ACC112 (cell line): ENCODE measurements at regions not wholly inside any gene's neighbourhood (a gene's known extent, or its start where the extent isn't known, plus 50 kb on each side); places are given as distances from the start of the nearest gene placed in this dataset.

Experiments
- H2AFZ ChIP-seq: fragments of 200-600 bp; sonication (generic); one replicate; pipeline ENCODE4 v1.6.0; 2017; ENCODE audit warnings: antibody characterized with exemption, low read length; ENCODE audit not compliant: unreplicated experiment
- H3K27ac ChIP-seq: fragments of 200-600 bp; sonication (generic); 2 replicates; pipeline ENCODE4 v1.5.1; 2014; ENCODE audit warnings: low read depth, mild to moderate bottlenecking, antibody characterized with exemption, low read length, moderate library complexity
- H3K27me3 ChIP-seq: fragments of 200-600 bp; sonication (generic); 2 replicates; pipeline ENCODE4 v1.6.1; 2014; ENCODE audit warnings: mild to moderate bottlenecking, antibody characterized with exemption, low read length, moderate library complexity, mixed read lengths; ENCODE audit not compliant: insufficient read depth
- H3K36me3 ChIP-seq: fragments of 200-600 bp; sonication (generic); 2 replicates; pipeline ENCODE4 v1.6.1; 2016; ENCODE audit warnings: mild to moderate bottlenecking, antibody characterized with exemption, low read length, moderate library complexity, mixed read lengths; ENCODE audit not compliant: insufficient read depth
- H3K4me1 ChIP-seq: fragments of 200-600 bp; sonication (generic); one replicate; pipeline ENCODE4 v1.6.1; 2016; ENCODE audit warnings: low read length, mixed read lengths; ENCODE audit not compliant: insufficient read depth, unreplicated experiment, control insufficient read depth
- H3K4me3 ChIP-seq: fragments of 200-600 bp; sonication (generic); 2 replicates; pipeline ENCODE4 v1.5.1; 2014; ENCODE audit warnings: mild to moderate bottlenecking, low read depth, low read length
- H3K79me2 ChIP-seq: fragments of 200-600 bp; sonication (generic); one replicate; pipeline ENCODE4 v1.6.0; 2016; ENCODE audit warnings: low read length; ENCODE audit not compliant: control insufficient read depth, unreplicated experiment, insufficient read depth

DNA sequence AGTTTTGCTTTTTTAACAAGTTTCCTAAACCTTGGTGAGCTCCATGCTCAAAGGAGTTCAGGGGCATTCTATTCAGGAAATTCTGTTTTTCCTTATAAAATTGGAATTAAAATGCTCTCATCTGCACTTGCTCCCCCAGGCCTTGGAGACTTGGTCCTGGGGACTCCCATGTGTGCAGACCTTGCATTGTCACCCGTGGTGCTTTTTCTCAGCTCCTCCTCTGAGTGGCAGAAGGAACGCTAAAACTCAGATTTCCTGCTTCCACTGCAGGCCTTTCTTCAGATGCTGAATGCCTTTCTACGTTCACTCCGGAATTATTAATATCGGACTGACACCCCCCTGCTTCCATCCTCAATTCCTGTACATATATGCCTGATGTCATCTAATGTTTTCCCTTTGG is 248.7 kb upstream of the RREB1 start:
- Histone ChIP-seq H3K79me2 (no peaks in the 10 kb centered on the region), H3K4me1 (no peaks in the 10 kb centered on the region), H2AFZ (no peak overlapping the region), H3K36me3 (no peaks in the 10 kb centered on the region), H3K27me3 (peaks cover 12% of the 10 kb centered on the region; the same call in 1 of the 2 replicates), H3K4me3 (no peak overlapping the region), H3K27ac (no peak overlapping the region)

DNA sequence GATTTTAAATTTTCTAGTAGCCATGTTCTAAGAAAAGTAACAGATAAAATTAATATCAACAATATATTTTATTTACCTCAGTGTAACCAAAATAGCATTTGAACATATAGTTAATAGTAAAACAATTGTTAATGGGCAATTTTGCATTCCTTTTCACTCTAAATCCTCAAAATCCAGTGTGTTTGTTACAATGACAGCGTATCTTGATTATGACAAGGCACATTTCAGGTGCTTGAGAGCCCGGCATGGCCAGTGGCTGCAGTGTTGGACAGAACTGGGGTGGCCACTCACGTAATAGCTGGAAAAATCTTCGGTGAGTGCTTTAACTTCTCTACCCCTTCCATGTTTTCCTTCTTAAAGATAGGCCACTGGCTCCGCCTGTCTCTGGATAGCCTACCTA is 248.0 kb upstream of the RREB1 start:
- H3K4me1 ChIP-seq = no peaks in the 10 kb centered on the region
- no peak overlapping the region for H3K27ac ChIP-seq
- H2AFZ ChIP-seq = no peak overlapping the region
- no peak overlapping the region for H3K4me3 ChIP-seq
- peaks cover 13% of the 10 kb centered on the region; the same call in 1 of the 2 replicates for H3K27me3 ChIP-seq
- no peaks in the 10 kb centered on the region for H3K79me2 ChIP-seq
- no peaks in the 10 kb centered on the region for H3K36me3 ChIP-seq

- no peak overlapping the region for H3K4me3 ChIP-seq
- H3K36me3 ChIP-seq = no peaks in the 10 kb centered on the region
- H3K27me3 ChIP-seq = peaks cover 18% of the 10 kb centered on the region; the same call in 1 of the 2 replicates
- no peaks in the 10 kb centered on the region for H3K79me2 ChIP-seq
- no peaks in the 10 kb centered on the region for H3K4me1 ChIP-seq
- no peak overlapping the region for H2AFZ ChIP-seq
- no peak overlapping the region for H3K27ac ChIP-seq
Measured at GRCh38 chr6:6860863-6861262, 246.9 kb upstream of the RREB1 start.

- no peaks in the 10 kb centered on the region for H3K79me2 ChIP-seq
- H3K27me3 ChIP-seq = peaks cover 18% of the 10 kb centered on the region; the same call in 1 of the 2 replicates
- no peak overlapping the region for H3K4me3 ChIP-seq
- H3K4me1 ChIP-seq = no peaks in the 10 kb centered on the region
- H2AFZ ChIP-seq = no peak overlapping the region
- H3K36me3 ChIP-seq = no peaks in the 10 kb centered on the region
- H3K27ac ChIP-seq = no peak overlapping the region
Measured at GRCh38 chr6:6861351-6861894, 246.3 kb upstream of the RREB1 start.

DNA sequence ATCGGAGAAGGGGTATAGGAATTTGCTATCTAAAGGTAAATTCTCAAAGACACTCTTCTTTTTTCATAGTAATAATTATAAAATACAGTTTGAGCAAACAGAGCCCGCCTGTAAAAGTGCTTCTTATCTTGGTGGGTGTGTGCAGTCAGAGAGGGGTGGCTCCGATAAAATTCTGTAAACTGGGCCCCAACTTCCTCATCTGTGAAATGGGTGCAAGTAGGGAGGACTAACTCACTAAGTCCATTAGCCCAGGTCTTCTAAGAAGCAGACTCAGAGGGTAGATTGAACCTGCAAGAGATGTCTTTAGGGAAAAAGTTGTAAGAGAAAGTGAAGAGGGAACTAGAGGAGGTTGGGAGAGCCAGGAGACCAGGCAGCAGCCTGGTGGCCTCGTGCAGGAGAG is 245.8 kb upstream of the RREB1 start:
- Histone ChIP-seq H3K27me3 (peaks cover 18% of the 10 kb centered on the region; the same call in 1 of the 2 replicates), H3K4me3 (no peak overlapping the region), H3K27ac (no peak overlapping the region), H3K4me1 (no peaks in the 10 kb centered on the region), H3K79me2 (no peaks in the 10 kb centered on the region), H3K36me3 (no peaks in the 10 kb centered on the region), H2AFZ (no peak overlapping the region)

GRCh38 chr6:6863970-6864639 is 243.7 kb upstream of the RREB1 start:
- H3K4me3 ChIP-seq = no peak overlapping the region
- H3K4me1 ChIP-seq = no peaks in the 10 kb centered on the region
- H3K27me3 ChIP-seq = peaks cover 11% of the 10 kb centered on the region; the same call in 1 of the 2 replicates
- H3K36me3 ChIP-seq = no peaks in the 10 kb centered on the region
- H3K79me2 ChIP-seq = no peaks in the 10 kb centered on the region
- H2AFZ ChIP-seq = no peak overlapping the region
- no peak overlapping the region for H3K27ac ChIP-seq

- peaks cover 11% of the 10 kb centered on the region; the same call in 1 of the 2 replicates for H3K27me3 ChIP-seq
- H3K4me3 ChIP-seq = no peak overlapping the region
- H2AFZ ChIP-seq = no peak overlapping the region
- H3K27ac ChIP-seq = no peak overlapping the region
- no peaks in the 10 kb centered on the region for H3K4me1 ChIP-seq
- no peaks in the 10 kb centered on the region for H3K79me2 ChIP-seq
- H3K36me3 ChIP-seq = no peaks in the 10 kb centered on the region
Measured at GRCh38 chr6:6865611-6866010, 242.2 kb upstream of the RREB1 start.

DNA sequence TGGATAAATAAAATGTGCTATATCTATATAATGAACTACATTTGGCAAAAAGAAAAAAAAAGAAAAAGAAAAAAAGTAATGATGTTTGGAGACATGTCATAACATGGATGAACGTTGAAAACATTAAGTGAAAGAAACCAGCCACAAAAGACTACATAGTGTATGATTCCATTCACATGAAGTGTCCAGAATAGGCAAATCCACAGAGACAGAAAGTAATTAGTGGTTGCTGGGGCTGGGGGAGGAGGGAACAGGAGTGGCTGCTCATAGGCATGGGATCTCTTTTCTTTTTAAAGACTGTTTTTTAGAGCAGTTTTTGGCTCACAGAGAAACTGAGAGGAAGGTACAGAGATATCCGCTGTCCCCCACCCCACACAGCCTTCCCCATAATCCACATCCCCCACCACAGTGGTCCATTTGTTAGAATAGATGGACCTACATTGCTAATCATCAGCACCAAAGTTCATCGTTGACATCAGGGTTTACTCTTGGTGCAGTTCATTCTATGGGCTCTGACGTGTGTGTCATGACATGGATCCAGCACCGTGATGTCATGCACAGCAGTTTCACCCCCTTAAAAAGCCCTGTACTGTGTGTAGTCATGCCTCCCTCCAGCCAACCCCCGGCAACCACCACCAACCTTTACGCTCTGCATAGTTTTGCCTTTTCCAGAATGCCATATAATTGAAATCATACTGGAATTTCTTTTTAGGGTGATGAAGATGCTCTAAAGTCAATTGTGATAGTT is 240.9 kb upstream of the RREB1 start:
- Histone ChIP-seq H3K4me3 (no peak overlapping the region), H3K4me1 (no peaks in the 10 kb centered on the region), H3K27ac (no peak overlapping the region), H2AFZ (no peak overlapping the region), H3K36me3 (no peaks in the 10 kb centered on the region), H3K27me3 (peaks cover 11% of the 10 kb centered on the region; the same call in 1 of the 2 replicates), H3K79me2 (no peaks in the 10 kb centered on the region)

- Histone ChIP-seq H3K4me3 (no peak overlapping the region), H3K27ac (no peak overlapping the region), H3K27me3 (peaks cover 11% of the 10 kb centered on the region; the same call in 1 of the 2 replicates), H2AFZ (no peak overlapping the region), H3K36me3 (no peaks in the 10 kb centered on the region), H3K4me1 (no peaks in the 10 kb centered on the region), H3K79me2 (no peaks in the 10 kb centered on the region)
Measured at GRCh38 chr6:6867404-6867799, 240.4 kb upstream of the RREB1 start.

GRCh38 chr6:6869094-6869493 is 238.7 kb upstream of the RREB1 start:
- H3K79me2 ChIP-seq = no peaks in the 10 kb centered on the region
- H3K4me3 ChIP-seq = no peak overlapping the region
- H3K36me3 ChIP-seq = no peaks in the 10 kb centered on the region
- no peaks in the 10 kb centered on the region for H3K4me1 ChIP-seq
- H3K27ac ChIP-seq = no peak overlapping the region
- 0 out of 2 replicates have a peak, but pooled peaks cover 6% of the 10 kb centered on the region for H3K27me3 ChIP-seq
- no peak overlapping the region for H2AFZ ChIP-seq
